Neural progenitor cell (in vitro differentiated cells): ENCODE measurements at regions not wholly inside any gene's neighbourhood (a gene's known extent, or its start where the extent isn't known, plus 50 kb on each side); places are given as distances from the start of the nearest gene placed in this dataset.

ENCODE experiments used
- EZH2 ChIP-seq: fragments of 200-600 bp; sonication (generic); IDR thresholded peaks from 2 replicates; pipeline ENCODE4 v1.6.1; 2017; ENCODE audit warnings: antibody characterized with exemption, mild to moderate bottlenecking, moderate library complexity
- EZH2phosphoT487 ChIP-seq: fragments of 200-600 bp; sonication (generic); IDR thresholded peaks from 2 replicates; pipeline ENCODE4 v1.6.1; 2017; ENCODE audit warnings: antibody characterized with exemption
- TF ChIP-seq, protein P1 (sequence below): fragments of 200-600 bp; sonication (generic); IDR thresholded peaks from 2 replicates; pipeline ENCODE4 v1.5.1; 2017; ENCODE audit warnings: antibody characterized with exemption, mild to moderate bottlenecking

DNA sequence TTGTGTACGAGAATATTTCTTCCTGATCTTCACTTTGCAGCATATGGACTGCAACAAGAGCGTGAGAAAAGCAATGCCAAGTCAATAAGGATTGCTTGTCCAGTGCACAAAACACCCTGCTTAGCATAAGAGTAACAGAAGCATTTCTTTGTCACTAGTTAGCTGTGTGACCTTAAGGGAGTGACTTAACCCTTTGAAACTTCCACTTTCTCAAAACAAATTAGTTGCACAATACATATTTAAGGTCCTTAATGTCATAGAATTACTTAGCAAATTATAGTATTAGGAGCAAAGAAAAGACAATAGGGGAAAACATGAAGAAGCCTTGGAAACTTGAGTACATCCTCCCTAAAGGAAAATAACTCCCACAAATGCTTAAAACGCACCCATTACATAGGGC lies 230.1 kb downstream of the RNF152 start:
- TF ChIP-seq, protein P1, sequence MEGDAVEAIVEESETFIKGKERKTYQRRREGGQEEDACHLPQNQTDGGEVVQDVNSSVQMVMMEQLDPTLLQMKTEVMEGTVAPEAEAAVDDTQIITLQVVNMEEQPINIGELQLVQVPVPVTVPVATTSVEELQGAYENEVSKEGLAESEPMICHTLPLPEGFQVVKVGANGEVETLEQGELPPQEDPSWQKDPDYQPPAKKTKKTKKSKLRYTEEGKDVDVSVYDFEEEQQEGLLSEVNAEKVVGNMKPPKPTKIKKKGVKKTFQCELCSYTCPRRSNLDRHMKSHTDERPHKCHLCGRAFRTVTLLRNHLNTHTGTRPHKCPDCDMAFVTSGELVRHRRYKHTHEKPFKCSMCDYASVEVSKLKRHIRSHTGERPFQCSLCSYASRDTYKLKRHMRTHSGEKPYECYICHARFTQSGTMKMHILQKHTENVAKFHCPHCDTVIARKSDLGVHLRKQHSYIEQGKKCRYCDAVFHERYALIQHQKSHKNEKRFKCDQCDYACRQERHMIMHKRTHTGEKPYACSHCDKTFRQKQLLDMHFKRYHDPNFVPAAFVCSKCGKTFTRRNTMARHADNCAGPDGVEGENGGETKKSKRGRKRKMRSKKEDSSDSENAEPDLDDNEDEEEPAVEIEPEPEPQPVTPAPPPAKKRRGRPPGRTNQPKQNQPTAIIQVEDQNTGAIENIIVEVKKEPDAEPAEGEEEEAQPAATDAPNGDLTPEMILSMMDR: no peak
- no peak for TF ChIP-seq EZH2phosphoT487
- no peak for TF ChIP-seq EZH2
